GM18867 (cell line): ENCODE measurements at regions not wholly inside any gene's neighbourhood (a gene's known extent, or its start where the extent isn't known, plus 50 kb on each side); places are given as distances from the start of the nearest gene placed in this dataset.

Experiments used
- ATAC-seq: cut with Tn5 transposase; IDR thresholded peaks from one replicate; pipeline ENCODE4 v1.9.1; 2021; ENCODE audit warnings: mild to moderate bottlenecking, moderate library complexity; ENCODE audit not compliant: unreplicated experiment

DNA sequence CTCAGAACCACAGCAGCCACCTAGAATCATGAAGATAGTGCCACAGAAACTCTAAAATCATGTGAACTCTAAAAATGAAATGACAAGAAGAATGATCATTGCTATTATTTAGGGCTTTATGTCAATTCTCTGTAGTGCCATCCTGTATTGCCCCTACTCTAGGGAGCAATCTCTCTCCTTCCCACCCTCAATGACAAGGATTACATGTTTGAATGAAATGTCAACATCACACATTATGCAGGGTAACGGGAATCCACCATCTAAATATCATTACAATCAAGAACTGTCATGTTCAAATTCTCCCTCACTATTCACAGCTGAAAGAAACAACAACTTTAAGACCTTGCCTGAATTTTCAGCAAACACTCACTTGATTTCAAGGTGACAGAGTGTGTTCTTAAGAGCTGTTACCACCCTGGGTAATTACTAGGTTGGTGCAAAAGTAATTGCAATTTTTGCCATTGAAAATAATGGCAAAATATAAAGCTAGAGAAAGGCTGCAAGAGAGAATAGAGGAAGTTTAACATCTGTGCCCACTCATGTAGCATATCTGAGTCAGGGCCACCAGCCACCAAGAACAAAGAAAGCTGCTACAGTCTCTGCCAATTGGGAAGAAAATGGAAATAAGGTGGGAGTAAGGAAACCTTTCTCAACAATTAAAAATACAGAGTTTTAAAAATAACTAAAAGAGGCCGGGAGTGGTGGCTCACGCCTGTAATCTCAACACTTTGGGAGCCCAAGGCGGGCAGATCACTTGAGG is 112.8 kb upstream of the PSMD7 start:
- ATAC-seq, result no peak

DNA sequence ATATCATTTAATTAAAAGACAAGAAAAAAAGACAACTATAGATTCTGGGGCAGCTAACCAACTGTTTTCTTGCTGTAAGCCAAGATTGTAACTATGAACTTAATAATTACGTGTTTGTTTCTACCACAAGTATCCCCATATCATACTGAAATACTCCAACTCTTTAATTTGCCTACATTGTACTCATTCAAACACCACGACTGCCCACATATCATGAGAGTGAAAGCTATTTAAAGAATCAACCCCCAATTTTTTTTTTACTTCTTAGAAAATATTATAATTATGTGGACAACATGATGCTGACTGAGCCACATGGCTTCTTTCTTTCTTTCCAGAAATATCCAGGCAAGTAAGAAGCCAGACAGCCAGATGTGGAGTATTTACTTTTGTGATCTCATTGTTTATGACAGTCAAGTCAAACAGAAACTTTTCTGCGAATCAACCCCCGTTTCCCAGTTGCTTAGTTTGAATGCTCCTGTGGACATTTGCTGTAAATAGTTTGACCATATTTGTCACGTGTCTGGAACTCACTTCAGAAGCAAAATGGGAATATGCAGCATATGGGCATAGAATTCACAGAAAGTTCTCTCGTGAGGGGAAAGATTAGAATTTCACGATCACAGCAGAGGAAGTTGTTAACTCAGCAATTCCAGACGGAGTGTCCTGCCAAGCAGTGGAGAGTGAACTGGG is 126.8 kb upstream of the PSMD7 start:
- ATAC-seq, result no peak

DNA sequence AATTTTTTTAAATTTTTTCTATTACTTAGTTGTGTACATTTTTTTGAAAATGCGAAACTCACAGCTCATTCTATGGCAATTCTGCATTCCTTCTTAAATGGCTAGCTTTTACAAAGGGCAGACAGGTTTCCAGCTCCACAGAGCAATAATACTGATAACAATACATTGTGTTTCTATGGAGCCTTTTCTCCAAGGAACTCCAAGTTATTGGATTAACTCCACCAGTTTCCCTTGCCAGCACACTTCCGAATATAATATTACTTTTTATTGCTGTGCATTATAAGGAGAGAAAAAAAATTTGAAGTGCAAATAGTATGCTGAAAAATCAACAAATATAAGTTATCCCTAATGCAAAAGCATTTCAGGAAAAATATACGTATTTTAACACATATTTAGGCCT is 127.5 kb upstream of the PSMD7 start:
- no peak for ATAC-seq

- no peak for ATAC-seq
Observed at GRCh38 chr16:74168445-74168844, 128.2 kb upstream of the PSMD7 start.

DNA sequence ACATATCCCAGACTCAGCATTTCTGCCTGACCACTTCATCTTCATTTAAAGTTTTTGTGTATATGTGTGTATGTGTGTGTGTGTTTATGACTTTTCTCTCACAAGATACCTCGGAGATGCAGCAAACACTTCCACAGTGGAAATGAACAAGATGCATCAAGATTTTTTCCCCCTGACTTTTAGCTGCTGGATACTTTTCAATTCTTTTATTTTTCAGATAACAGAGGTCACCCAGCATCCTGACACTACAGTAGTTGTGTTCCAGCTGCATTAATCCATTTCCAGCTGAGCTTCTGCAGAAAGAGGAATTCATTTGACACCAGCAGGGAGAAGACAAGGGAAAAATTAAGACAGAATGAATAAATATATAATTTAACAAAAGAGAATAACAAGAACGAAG is 130.2 kb upstream of the PSMD7 start:
- no peak for ATAC-seq

GRCh38 chr16:74165566-74166080 is 131.0 kb upstream of the PSMD7 start:
- no peak for ATAC-seq

GRCh38 chr16:74160759-74161158 is 135.9 kb upstream of the PSMD7 start:
- ATAC-seq, result no peak

DNA sequence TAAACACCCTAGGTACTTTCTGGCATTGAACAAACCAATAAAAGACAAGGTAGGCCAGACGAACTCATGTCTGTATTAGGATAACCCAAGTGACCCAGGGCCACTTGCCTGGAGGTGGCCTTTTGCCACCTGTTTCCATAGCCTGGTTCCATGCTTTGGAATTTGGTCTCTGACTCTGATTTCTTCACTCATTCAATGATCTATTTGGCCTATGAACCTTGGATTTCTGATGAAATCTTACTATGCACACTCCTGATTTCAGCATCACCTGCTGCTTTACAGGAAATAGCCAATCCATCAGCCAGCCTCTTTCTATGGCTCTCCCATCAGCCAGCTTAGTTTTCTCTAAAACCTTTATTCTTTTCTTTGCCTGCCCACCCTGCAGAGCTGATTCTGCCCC is 142.8 kb upstream of the PSMD7 start:
- no peak for ATAC-seq

GRCh38 chr16:74146643-74147042 is 150.0 kb upstream of the PSMD7 start:
- ATAC-seq, result no peak

- ATAC-seq, result no peak
Observed at GRCh38 chr16:74143171-74143570, 153.4 kb upstream of the PSMD7 start.

DNA sequence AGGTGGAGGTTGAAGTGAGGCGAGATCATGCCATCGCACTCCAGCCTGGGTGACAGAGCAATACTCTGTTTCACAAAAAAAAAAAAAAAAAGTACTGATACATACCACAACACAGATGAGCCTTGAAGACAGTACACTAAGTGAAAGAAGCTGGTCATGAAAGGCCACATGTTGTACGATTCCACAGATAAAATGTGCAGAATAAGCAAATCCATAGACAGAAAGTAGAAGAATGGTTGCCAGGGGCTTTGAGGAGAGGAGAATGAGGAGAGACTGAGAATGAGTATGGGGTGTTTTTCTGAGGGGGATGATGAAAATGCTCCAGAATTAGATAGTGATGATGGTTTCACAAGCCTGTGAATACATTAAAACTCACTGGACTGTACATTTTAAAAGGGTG is 155.6 kb upstream of the PSMD7 start:
- no peak for ATAC-seq

DNA sequence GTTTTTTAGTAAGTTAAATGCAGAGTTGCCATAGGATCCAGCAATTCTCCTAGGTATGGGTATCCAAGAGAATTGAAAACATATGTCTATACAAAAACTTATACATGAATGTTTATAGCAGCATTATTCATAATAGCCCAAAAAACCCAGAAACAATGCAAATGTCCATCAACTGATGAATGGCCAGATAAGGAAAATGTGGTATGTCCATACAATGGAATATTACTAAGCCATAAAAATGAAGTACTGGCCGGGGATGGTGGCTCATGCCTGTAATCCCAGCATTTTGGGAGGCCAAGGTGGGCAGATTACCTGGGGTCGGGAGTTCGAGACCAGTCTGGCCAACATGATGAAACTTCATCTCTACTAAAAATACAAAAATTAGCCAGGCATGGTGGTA is 156.1 kb upstream of the PSMD7 start:
- ATAC-seq, result no peak

DNA sequence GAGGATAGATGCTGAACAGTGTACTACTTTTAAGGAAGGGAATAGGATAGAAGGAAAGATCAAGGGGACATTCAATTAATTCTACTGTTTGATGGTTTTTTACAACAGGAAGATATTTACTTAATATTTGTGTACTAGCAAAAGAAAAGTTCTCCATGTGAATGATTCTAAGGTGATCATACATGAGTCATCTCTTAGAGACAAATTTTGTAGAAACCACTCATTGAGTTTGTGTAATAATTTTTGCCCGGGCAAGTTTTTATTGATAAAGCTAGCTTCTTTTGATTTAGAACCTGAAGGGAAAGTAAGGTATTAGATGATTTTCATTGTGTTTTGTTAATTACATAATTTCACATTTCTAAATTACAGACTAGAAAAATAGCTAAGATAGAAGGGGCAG is 172.8 kb upstream of the PSMD7 start:
- ATAC-seq, result no peak

GRCh38 chr16:74123195-74123594 is 173.4 kb upstream of the PSMD7 start:
- ATAC-seq, result no peak

- no peak for ATAC-seq
Observed at GRCh38 chr16:74117798-74118197, 178.8 kb upstream of the PSMD7 start.

- no peak for ATAC-seq
Observed at GRCh38 chr16:74113545-74113944, 183.1 kb upstream of the PSMD7 start.

- no peak for ATAC-seq
Observed at GRCh38 chr16:74111456-74111982, 185.1 kb upstream of the PSMD7 start.

DNA sequence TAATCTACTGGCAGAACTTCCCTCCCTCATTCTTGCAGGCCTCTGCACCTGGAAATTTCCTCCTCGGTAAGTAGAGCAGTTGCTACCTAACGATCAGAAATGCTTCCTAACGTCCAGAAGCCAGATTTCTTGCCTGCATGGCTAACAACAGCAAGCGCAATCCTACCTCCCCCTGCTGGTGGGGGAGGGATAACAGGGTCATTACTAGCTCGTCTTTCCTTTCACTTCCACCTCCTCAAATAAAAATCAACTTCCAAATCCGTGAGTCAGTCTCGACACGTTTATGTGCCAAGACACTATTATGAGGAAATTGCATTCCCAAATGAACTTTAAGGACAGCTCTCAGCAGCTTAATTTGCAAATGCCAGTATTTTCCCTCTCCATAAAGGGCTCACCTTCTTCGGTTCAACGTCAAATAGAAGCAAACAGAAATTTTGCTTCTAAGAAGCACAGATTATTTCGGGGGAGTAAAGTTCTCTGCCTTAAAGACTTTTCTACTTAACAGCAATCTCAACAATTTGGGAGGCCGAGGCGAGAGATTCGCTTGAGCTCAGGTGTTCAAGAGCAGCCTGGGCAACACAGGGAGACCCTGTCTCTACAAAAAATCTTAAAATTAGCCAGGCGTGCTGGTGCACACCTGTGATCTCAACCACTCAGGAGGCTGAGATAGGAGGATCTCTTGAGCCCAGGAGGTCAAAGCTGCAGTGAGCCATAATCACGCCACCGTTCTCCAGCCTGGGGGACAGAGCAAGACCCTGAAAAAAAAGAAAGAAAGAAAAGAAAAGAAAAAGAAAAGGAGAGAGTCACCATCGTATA is 188.6 kb upstream of the PSMD7 start:
- ATAC-seq, result peak; percentile 83

- ATAC-seq, result no peak
Observed at GRCh38 chr16:74104022-74104421, 192.6 kb upstream of the PSMD7 start.

GRCh38 chr16:74101379-74102137 is 195.1 kb upstream of the PSMD7 start:
- ATAC-seq, result no peak
